IPS-11a (cell line): ENCODE measurements at regions not wholly inside any gene's neighbourhood (a gene's known extent, or its start where the extent isn't known, plus 50 kb on each side); places are given as distances from the start of the nearest gene placed in this dataset.
"Not testable (repeated sequence)": the region's sequence is repeated elsewhere in the genome, so short reads cannot be mapped to it uniquely, and the experiment has no call there.

Experiments used
- H3K4me3 ChIP-seq: one replicate; pipeline ENCODE4 v1.5.1; 2013; ENCODE audit warnings: low read depth, low read length, control low read depth

DNA sequence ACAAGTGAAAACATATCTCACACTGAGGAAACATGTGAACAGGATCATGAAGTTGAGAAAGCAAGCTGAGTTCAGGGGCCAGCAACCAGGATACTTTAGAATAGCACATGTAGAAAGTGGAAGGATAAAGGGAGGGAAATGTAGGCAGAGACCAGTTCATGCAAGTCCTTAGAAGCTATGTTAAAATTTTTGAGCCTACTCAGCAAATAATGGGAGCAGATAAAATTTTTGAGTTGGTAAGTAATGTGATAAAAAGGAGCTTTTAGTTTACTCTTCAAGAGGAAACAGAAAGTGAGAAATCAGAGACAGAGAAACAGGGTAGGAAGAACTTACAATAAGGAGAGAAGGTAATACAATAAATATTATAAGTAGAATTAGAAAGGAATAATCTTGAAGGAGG, 105.6 kb upstream of the ZBTB20 start:
- H3K4me3 ChIP-seq, result no peak overlapping the region

DNA sequence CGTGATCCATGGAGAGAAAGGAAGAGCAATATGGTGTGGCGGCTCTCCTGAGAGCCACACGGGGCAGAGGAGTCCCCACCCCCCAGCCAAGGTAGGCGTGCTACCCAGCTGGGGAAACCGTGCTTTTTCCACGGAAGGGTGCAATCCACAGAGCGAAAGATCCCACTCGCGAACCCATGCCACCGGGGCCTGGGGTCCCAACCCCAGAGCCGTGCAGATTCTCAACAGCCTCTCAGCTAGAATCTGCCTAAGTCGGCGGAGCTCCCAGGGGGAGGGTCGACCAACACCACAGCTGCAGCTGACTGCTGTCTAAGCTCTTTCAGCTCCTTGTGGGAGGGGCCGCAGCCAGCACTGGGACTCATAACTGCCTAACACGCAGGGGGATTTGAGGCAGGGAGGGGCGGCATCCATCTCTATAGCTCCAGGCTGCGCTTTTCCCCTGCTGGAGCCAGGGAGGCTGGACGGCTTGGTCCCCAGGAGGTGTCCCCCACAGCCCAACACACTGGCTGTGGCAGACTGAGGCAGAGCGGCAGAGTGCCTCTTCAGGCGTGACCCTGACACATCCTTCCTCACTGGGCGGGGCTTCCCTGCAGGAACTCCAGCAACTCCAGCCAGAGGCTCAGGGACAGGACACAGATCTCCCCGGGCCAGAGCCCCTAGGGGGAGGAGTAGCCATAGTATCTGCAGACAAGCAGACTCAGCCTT, 107.6 kb upstream of the ZBTB20 start:
- H3K4me3 ChIP-seq, result no peak overlapping the region

DNA sequence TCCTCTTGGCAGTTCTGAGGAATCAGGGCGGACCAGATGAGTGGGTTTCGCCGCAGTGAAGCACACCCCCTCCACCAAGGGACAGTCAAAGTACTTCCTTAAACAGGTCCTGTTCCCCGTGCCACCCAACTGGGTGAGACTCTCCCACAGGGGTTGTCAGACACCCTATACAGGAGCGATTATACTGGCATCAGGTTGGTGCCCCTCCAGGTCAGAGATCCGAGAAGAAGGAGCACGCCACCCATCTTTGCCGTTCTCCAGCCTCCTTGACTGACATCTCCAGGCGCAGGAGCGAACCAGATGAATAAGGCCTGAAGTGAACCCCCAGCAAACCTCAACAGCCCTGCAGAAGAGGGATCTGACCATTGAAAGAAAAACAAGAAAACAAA, 108.1 kb upstream of the ZBTB20 start:
- H3K4me3 ChIP-seq, result no peak overlapping the region

DNA sequence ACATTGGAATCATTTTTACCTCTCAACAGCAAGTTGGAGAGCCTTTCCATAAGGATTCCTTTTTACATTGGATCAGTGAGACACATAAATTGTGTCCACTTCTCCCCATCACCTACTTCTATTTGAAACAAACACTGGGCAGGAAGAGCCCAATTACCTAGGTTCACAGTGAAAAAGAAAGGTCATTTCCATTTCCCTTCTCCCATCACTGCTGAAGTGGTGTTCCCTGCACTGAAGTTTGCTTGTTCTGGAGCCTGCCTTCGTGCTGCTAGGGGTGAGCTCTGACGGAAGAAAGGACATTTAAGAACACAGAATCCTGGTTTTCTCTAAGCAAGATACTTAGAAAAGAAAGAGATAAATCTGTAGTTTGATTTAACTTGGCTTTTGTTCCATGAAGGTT, 123.8 kb upstream of the ZBTB20 start:
- no peak overlapping the region for H3K4me3 ChIP-seq

DNA sequence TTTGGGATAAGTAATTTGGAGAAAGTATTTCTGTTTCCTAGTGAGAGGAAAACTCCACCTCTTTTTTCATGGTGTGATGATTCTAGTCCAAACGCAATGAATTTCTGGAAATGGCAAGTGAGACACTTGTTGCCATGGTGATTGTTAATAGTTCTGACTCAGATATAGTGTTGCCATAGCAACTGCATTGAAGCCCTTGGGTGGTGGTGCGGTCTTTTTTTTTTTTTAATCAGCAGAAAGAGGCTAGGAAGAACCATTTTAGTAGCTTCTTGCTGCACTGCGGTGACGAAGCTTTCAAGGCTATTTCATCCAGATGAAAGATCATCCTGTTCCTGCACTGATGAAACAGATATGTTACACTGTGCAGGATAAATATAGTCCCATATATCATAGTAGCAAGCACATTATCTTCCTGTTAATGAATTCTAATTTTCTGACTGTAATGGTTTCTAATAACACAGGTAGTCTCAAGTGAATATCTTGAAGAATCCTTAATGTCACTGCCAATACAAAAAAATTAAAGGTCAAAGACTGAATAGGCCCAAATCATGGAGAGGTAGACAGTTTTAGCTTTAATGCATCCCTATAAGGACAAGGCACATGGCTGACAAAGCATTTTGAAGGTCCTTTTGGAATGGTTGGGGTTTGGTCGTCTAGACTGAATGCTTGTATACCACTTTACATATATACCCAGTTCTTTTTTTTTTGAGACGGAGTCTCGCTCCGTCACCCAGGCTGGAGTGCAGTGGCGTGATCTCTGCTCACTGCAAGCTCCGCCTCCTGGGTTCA, 125.1 kb upstream of the ZBTB20 start:
- no peak overlapping the region for H3K4me3 ChIP-seq

DNA sequence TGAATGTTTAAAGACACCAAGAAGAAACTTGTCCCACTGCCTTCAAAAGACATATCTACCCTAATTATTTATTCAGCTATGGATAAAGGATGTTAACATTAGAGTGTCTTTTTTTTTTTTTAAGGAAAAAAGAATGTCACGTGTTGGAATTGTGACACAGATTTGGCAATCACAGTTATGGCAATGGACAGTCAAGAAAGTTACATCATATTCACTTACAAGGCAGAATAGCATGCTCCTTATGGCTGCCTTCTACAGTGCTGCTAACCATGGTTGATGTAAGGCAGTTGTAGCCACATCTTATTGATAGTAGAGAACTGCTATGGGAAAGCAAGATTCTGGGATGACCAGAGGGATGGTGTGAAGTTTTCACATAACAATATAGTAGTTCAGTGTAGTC, 128.8 kb upstream of the ZBTB20 start:
- no peak overlapping the region for H3K4me3 ChIP-seq

DNA sequence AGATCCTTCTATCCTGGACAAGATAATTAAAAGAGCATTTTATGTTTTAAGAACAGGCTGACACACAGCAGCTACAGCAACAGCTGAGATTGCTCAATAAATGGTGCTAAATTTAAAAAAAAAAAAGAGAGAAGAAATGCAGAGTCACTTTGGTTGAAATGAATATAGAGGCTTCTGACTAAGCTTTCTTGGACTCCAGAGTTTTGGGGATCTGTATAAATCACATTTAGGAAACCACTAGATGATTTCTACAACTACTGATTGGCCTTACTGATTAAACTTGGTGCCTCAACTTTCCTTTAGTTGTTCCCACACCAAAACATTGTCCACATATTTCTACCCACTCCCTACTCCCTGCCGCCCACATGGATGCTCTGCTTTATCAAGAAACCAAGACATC, 132.9 kb upstream of the ZBTB20 start:
- H3K4me3 ChIP-seq, result no peak overlapping the region

DNA sequence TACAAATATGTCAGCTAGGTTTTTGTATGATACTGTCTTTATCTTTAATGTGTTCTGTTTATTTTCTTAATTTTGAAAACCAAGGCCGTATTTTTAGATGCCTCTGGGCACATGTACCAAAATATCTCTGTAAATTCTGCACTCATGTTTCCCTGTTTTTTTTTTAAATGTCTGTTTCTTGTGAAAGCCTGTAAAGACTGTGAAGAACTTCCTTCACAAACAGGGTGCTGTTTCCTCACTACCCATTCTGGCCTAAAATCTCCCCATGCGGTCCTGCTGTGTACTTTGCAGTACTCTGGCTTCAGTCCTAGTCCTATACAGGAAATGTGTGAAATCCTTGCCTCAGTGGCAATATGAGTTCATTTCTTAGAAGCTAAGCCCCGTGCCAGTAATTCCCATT, 133.4 kb upstream of the ZBTB20 start:
- H3K4me3 ChIP-seq, result no peak overlapping the region

DNA sequence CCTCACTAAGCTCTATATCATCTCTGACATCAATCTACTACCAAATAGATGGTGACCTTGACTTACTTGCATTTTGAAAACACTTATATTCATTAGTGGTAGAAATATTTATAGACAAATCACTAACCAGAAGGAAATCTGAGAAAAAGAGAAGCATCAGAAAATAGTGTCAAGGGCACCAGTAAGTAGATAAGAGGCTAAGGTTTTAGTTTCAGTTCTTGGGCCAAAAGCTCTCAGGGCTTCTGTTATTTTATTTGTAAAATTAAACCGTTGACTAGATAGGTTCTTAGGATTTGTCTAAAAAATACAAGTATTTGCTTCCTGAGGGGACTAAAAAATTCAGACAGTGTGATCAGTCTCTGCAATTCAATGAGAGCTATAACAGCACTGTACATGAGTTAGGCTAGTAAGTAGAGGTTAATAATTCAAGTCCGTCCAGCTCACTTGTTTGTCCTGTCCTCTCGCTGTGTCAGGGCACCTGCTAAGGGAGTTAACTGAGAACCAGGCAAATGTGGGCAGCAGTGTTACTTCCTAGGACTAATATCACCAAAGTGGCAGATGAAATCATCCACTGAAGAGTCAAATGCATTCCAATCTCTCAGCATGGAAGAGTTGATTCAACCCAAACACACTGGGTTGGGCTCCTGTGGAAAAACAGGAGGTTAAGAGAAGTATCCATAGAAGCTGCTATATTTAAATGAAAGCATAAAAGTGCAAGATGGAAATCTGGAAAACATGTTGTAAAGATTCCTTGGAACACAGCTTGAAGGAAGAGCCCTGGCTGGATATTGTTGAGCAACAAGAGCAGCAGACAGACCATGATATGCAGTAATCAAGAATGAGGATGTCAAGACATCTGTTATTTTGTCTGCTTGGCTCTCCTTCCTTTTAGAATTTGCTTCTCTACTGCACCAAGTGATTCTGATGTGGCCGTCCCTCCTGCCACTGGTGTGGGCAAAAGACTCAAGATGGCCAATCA, 134.9 kb upstream of the ZBTB20 start:
- no peak overlapping the region for H3K4me3 ChIP-seq

DNA sequence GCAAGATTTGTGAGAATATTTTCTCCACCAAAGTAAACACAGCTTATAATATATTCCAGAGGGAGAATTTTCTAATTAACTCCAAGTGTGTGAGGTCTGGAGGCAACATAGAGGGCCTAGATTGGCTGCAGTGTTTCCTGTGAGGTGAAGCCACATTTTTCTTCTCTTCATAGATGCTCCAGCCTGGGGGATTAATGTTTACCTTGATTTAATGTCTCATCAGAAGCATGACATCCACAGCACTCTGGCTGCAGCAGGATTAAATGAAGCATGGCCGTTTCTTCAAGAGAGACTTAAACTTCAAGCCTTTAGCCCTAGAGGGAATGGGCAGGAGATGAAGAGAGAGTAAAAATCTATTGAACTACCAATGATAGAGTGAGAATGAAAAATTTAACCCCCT, 137.9 kb upstream of the ZBTB20 start:
- H3K4me3 ChIP-seq, result no peak overlapping the region

DNA sequence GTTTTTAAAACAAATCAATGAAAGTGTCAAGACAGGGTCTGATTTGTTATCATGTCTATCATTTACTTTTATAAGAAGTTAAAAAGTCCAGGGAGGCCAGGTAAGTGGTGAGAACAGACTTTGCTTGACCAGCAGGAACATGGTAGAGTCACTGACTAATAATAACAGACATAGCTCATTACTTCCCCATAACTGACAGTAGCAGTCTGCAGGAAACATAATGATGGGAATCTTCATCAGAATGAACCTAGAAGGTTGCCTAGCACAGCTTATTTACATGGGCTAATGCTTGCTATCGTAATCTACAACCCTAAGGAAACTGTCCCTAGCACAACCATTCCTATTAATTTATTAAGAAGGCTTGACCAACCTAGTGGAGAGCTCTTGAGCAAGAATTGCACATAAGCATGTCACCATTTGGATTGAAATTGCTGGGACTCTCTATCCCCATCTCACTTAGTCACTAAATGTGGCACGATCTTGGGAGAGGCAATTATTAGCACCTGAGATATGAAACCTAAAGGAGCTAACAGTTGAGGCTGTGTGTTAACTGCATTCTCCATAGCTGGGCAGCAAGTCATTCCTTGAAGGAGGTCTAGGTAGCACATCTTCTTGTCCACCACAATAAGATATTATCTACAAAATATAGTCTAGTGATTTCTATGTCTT, 139.6 kb upstream of the ZBTB20 start:
- no peak overlapping the region for H3K4me3 ChIP-seq

DNA sequence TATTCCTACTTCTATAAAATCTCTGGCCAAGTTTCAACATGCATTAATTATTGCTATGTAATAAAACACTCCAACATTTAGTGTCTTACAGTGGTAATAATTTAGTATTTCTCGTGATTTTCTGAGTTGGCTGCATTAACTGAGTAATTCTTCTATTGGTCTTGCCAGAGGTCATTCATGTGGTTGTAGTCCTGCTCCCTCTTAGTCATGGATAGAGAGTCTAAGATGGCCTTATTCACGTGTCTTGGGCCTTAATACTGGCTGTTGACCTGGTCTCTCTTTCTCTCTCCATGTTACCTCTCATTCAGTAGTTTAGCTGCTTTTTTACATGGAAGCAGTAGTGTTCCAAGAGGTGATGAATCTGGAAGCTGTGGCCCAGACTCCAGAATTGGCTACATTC, 140.1 kb upstream of the ZBTB20 start:
- H3K4me3 ChIP-seq, result no peak overlapping the region

DNA sequence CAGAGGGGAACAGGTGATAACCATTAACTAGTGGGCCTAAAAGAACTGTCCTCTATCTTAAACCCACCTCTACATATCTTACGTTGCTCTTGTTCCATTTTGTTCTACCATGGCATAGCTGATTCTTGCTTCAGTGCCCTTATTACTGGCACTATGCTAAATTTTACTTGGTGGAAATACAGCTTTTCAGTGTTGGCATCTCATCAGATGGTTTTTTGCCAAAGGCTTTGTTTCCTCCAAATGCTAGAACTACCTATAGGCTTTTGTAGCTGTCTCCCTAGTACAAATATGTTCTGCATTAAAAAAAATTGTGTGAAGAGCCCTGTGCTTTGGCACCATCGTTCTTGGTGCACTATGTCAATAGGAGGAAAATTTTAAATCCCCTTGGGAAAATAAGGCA, 145.0 kb upstream of the ZBTB20 start:
- no peak overlapping the region for H3K4me3 ChIP-seq

DNA sequence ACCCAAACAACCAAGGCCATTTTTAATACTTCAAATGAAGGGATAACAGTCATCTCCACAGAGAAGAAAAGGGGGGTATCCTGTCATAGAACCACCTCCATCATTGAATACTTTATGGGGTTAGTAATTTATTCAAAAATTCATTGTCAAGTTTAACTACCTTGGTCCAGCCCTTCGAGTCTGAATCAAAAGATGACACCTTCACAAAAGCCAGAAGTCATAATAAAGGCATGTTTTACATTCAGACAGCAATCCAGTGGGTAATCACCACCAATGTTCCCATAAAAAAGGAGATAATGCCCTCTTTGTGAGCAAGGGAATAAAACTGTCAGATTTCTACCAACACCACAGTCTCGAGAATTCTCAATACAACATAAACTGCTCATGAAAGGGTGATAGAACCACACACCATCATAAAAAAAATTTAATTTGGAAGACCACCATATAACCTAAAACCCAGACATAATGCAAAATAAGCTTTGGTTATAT, 145.6 kb upstream of the ZBTB20 start:
- no peak overlapping the region for H3K4me3 ChIP-seq

DNA sequence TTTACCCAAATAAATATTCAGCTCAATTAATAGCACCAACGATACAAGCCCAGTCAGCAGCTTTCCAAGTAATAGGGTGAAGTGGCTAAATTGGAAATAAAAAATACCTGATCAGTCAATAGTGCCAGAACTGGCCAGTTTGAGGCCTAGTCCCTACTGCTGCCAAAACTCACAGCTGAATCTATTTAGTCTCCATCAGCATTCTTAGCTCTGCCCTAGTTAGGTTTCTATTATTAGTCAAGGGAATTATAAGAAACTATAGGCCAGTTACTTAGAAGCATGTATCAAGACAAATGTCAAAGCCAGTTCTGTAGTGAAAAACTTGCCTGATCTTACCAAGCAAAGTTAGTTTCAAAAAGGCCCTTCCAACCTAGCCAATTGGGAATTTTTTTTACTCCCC, 146.2 kb upstream of the ZBTB20 start:
- H3K4me3 ChIP-seq, result no peak overlapping the region

DNA sequence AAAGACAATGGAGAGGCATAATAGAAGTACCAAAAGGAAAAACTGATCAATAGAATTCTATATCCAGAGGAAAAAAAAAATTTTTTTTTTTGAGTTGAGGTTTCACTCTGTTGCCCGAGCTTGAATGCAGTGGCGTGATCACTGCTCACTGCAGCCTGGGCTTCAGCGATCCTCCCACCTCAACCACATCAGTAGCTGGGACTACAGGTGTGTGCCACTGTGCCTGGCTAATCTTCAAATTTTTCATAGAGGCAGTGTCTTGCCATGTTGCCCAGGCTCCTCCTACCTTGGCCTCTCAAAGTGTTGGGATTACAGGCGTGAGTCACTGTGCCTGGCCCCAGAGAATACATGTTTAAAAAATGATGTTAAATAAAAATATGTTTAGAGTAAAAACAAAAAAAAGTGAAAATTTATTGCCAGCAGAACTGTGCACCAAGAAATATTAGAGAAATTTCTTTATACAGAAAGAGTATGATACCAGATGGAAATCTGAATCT, 154.3 kb upstream of the ZBTB20 start:
- no peak overlapping the region for H3K4me3 ChIP-seq

DNA sequence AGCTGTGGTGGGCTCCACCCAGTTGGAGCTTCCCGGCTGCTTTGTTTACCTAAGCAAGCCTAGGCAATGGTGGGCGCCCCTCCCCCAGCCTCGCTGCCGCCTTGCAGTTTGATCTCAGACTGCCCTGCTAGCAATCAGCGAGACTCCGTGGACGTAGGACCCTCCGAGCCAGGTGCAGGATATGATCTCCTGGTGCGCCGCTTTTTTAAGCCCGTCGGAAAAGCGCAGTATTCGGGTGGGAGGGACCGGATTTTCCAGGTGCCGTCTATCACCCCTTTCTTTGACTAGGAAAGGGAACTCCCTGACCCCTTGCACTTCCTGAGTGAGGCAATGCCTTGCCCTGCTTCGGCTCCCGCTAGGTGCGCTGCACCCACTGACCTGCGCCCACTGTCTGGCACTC, 170.9 kb upstream of the ZBTB20 start:
- not testable (repeated sequence) for H3K4me3 ChIP-seq

DNA sequence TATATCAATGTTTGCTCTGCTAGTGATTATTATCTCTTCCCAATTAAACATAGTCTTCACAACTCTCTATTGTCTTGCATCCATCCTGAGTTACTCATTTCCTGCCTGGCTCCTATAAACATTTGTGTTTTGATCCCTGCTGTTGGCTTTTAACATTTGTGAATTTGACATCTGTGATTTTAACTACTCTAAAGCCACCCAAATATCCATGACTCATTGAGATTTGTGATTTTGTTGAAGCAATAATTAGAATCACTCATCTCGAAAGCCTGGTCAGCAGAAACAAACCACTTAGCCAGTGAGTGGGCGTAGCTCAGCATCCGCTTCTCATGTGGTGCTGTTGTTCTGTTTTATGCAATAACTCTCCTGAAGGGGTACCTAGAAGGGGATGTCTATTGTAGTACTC, 174.3 kb upstream of the ZBTB20 start:
- H3K4me3 ChIP-seq, result no peak overlapping the region

DNA sequence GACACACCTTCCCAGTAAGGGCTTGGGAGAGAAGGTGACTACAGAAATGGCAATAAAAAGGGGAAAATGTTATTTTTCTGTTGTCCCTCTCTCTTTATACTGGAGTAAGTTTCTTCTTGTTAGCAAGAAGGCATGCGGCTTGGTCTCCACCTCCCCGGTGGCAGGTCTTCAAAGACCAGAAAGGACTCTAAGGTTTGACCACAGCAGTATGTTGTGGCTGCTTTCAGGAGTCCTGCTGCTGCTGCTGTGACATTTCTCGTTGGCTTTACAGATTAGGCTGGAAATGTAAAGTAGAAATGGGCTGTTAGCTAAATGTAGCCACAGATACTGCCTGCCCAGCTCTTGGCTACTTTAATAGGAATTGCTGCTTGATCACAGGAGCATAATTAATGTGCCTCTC, 175.8 kb upstream of the ZBTB20 start:
- H3K4me3 ChIP-seq, result no peak overlapping the region

DNA sequence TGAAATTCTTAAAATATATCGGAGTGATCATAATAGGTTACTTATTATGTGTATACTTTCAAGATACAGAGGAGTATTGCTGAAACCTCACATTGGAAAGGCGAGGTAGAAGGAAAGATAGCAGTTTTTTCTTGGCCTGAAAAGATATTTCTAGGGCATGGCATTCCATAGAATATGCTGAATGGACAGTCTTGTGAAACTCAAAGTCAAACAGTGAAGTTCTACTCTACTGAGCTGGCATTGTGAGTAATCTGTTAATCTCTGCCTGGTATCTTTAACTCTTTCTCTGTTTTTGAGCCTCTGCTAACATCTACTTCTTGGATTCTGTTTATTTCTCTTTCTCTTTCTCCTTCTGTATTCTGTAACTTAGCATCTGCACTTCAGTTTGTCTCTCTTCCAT, 176.3 kb upstream of the ZBTB20 start:
- H3K4me3 ChIP-seq, result no peak overlapping the region

DNA sequence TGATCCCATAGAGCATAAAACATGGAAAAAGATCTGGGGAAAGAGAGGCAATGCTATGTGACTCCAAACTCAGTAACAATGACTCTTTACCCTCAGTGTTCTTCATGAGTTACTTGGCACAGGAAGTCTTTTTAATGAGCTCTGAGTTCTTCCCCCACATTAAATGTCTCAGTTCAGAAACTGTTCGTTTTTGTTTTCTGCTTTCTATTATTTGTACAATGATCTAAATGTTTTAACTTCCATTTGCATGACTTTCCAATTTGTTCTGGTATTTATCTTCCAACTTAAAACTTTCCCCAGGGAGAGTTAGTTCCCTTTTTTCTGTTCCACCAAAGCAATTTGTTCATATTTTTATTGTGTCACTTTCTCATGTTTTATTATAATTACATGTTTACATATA, 177.0 kb upstream of the ZBTB20 start:
- no peak overlapping the region for H3K4me3 ChIP-seq
